Heart left ventricle (tissue), 13 donors: ENCODE measurements at regions not wholly inside any gene's neighbourhood (a gene's known extent, or its start where the extent isn't known, plus 50 kb on each side); places are given as distances from the start of the nearest gene placed in this dataset.

Source experiments
- POLR2A ChIP-seq, 2 donors: fragments of 450-650 bp; IDR thresholded peaks; one replicate each; pipeline ENCODE4 v1.6.1; 2017; ENCODE audit warnings: antibody characterized with exemption in 2 of 2, mild to moderate bottlenecking in 2 of 2, moderate library complexity in 2 of 2
- TF ChIP-seq, protein P1 (sequence below), 12 donors: fragments of 200-600 bp; sonication (generic) in 4 of 12; IDR thresholded peaks; one replicate each; pipeline versions ENCODE4 v1.5.0 to v1.8.0; 2018 to 2022; ENCODE audit warnings: antibody characterized with exemption in 12 of 12, mild to moderate bottlenecking in 5 of 12
- donor health status: ischemic (EF 13 %, LVEDD 7.1; RV severe dilation, severe dysfunction).
- donor health status: DM: no; HTN: yes; CAD: no.
- donor health status: DM: no; HTN: no; CAD: no.
- donor health status: ischemic (EF 25% LVEDD 6.9; RV normal size, moderate dysfunction).
- donor health status: ischemic (EF 25% LVEDD 5.7; RV mildly dilated, moderate dysfunction).
- donor health status: ischemic (EF 35%, LVEDD 5.7; RV mildly dilated, moderate dysfunction).
- donor health status: nonischemic (EF 11% LVEDD 7.7; RV severe dilation, severe dysfunction).
- donor health status: DM: yes; HTN: yes; CAD: no.
- donor health status: PGD.
- donor health status: ischemic (EF 29% LVEDD 5.4; RV normal size, mild dysfunction).
- donor health status: nonischemic (EF 23%, LVEDD 6.1; RV moderate dilation, normal function).

DNA sequence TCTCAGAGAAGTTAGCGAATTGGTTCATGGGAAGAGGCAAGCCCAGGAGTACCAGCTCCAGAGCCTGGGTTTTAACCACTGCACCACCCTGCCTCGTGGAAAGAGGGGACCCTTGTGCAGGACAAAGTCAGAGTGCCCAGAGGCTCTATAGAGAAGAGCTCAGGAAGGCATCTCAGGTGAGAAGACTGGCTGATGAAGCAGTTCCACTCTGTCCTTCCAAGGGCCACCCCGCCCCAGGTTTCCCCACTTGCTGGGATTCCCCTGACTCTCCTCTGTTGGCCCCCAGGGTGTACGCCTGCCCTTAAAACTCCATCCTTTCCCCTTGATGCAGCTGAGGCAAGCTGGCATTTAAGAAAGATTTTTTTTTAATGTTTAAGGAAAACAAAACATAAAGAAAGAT, 265.8 kb downstream of the BUD13 start:
- no peak for TF ChIP-seq POLR2A (IDR thresholded peaks at IDR 0.05)
- TF ChIP-seq, protein P1, sequence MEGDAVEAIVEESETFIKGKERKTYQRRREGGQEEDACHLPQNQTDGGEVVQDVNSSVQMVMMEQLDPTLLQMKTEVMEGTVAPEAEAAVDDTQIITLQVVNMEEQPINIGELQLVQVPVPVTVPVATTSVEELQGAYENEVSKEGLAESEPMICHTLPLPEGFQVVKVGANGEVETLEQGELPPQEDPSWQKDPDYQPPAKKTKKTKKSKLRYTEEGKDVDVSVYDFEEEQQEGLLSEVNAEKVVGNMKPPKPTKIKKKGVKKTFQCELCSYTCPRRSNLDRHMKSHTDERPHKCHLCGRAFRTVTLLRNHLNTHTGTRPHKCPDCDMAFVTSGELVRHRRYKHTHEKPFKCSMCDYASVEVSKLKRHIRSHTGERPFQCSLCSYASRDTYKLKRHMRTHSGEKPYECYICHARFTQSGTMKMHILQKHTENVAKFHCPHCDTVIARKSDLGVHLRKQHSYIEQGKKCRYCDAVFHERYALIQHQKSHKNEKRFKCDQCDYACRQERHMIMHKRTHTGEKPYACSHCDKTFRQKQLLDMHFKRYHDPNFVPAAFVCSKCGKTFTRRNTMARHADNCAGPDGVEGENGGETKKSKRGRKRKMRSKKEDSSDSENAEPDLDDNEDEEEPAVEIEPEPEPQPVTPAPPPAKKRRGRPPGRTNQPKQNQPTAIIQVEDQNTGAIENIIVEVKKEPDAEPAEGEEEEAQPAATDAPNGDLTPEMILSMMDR (IDR thresholded peaks at IDR 0.05): no peak
